H1 (cell line): ENCODE measurements at regions not wholly inside any gene's neighbourhood (a gene's known extent, or its start where the extent isn't known, plus 50 kb on each side); places are given as distances from the start of the nearest gene placed in this dataset.

Experiments used
- CTCF ChIA-PET: fragments of 300-600 bp; sonication (Branson Sonifier 250); formaldehyde crosslinking; loops from one replicate; lab custom pipeline; 2021; ENCODE audit not compliant: partially characterized antibody; lab: Charles Lee
- POLR2A ChIA-PET: fragments of 300-600 bp; sonication (Branson Sonifier 250); formaldehyde crosslinking; loops from one replicate; lab custom pipeline; 2021; ENCODE audit warnings: inconsistent platforms; ENCODE audit not compliant: partially characterized antibody; lab: Charles Lee
- DNase-seq, 2 experiments: peaks; one replicate each; pipeline versions ENCODE4 v3.0.0 to v3.0.0-alpha.2; 2010 to 2022; ENCODE audit warnings: low spot score in 2 of 2, low read depth in 1 of 2, mixed read lengths in 1 of 2
- FAIRE-seq: peaks from 2 replicates; lab custom pipeline; 2011; peaks lifted over from hg19 to GRCh38; lab: Jason Lieb, UNC
- H2AFZ ChIP-seq: 2 replicates; pipeline ENCODE4 v1.8.1; 2012; ENCODE audit warnings: low read length, inconsistent platforms
- H2AK5ac ChIP-seq: 2 replicates; pipeline ENCODE4 v1.6.1; 2013; ENCODE audit warnings: low read depth, low read length
- H2BK120ac ChIP-seq: replicated peaks from 2 replicates; pipeline ENCODE3; 2013; ENCODE audit warnings: low read depth, low read length, inconsistent platforms
- H2BK12ac ChIP-seq: 2 replicates; pipeline ENCODE4 v1.6.1; 2013; ENCODE audit warnings: low read depth, low read length
- H2BK15ac ChIP-seq: 2 replicates; pipeline ENCODE4 v1.6.1; 2013; ENCODE audit warnings: low read length
- H2BK20ac ChIP-seq: 2 replicates; pipeline ENCODE4 v1.6.1; 2013; ENCODE audit warnings: low read length
- H2BK5ac ChIP-seq: 2 replicates; pipeline ENCODE4 v1.6.1; 2013; ENCODE audit warnings: low read depth, low read length
- H3K14ac ChIP-seq: 2 replicates; pipeline ENCODE4 v1.6.1; 2013; ENCODE audit warnings: inconsistent platforms; ENCODE audit not compliant: insufficient read length
- H3K18ac ChIP-seq: 2 replicates; pipeline ENCODE4 v1.6.1; 2013; ENCODE audit warnings: low read length; ENCODE audit errors: extremely low read depth
- H3K23ac ChIP-seq: 2 replicates; pipeline ENCODE4 v1.6.1; 2013; ENCODE audit warnings: inconsistent platforms; ENCODE audit not compliant: insufficient read length
- H3K23me2 ChIP-seq: 2 replicates; pipeline ENCODE4 v1.6.1; 2013; ENCODE audit warnings: low read depth, low read length
- H3K27ac ChIP-seq: 2 replicates; pipeline ENCODE4 v1.6.1; 2011; ENCODE audit warnings: low read depth, low read length, inconsistent platforms
- H3K27me3 ChIP-seq, 4 experiments: replicated peaks in 1 of 4; 1 replicate in 1 of 4; 2 replicates in 3 of 4; pipeline versions ENCODE4 v1.6.1 to v1.8.1; 2011 to 2013; ENCODE audit warnings: low read length in 3 of 4, mild to moderate bottlenecking in 3 of 4, inconsistent platforms in 2 of 4, mixed read lengths in 2 of 4, moderate library complexity in 1 of 4; ENCODE audit not compliant: control insufficient read depth in 3 of 4, insufficient read depth in 3 of 4; ENCODE audit errors: extremely low read depth in 1 of 4
- H3K36me3 ChIP-seq, 4 experiments: 2 replicates each; pipeline versions ENCODE4 v1.6.1 to v1.8.1; 2011 to 2013; ENCODE audit warnings: mild to moderate bottlenecking in 4 of 4, low read length in 3 of 4, moderate library complexity in 2 of 4, control low read depth in 1 of 4, inconsistent platforms in 1 of 4; ENCODE audit not compliant: insufficient read depth in 4 of 4, control insufficient read depth in 2 of 4
- H3K4ac ChIP-seq: replicated peaks from 2 replicates; pipeline ENCODE3; 2013; ENCODE audit warnings: low read length, low read depth, mixed read lengths, inconsistent platforms; ENCODE audit not compliant: insufficient read length
- H3K4me1 ChIP-seq, 4 experiments: replicated peaks in 1 of 4; 1 replicate in 1 of 4; 2 replicates in 3 of 4; pipeline versions ENCODE4 v1.6.1 to v1.8.1; 2011 to 2013; ENCODE audit warnings: low read length in 3 of 4, inconsistent platforms in 2 of 4, mixed read lengths in 1 of 4; ENCODE audit not compliant: insufficient read depth in 4 of 4, control insufficient read depth in 3 of 4
- H3K4me2 ChIP-seq, 2 experiments: 2 replicates each; pipeline versions ENCODE4 v1.6.1 to v1.8.1; 2011 to 2013; ENCODE audit warnings: low read depth in 2 of 2, low read length in 2 of 2, control low read depth in 1 of 2, inconsistent platforms in 1 of 2, mild to moderate bottlenecking in 1 of 2; ENCODE audit not compliant: insufficient read depth in 1 of 2
- H3K4me3 ChIP-seq, 4 experiments: fragments of 200-600, 300-600 bp in 1 of 4; sonication (generic), shearing (Covaris generic), sonication (Bioruptor Twin) in 1 of 4; 2 replicates each; pipeline versions ENCODE4 v1.5.1 to v1.8.1; 2011 to 2016; ENCODE audit warnings: low read length in 4 of 4, low read depth in 3 of 4, control low read depth in 2 of 4, inconsistent platforms in 2 of 4, mild to moderate bottlenecking in 2 of 4, mixed read lengths in 1 of 4, moderate library complexity in 1 of 4; ENCODE audit not compliant: insufficient read depth in 2 of 4; ENCODE audit errors: extremely low read depth in 1 of 4
- H3K56ac ChIP-seq: replicated peaks from 2 replicates; pipeline ENCODE3; 2013; ENCODE audit warnings: low read depth, mild to moderate bottlenecking, mixed read lengths, low read length, inconsistent platforms; ENCODE audit not compliant: insufficient read length
- H3K79me1 ChIP-seq: 2 replicates; pipeline ENCODE4 v1.6.1; 2013; ENCODE audit warnings: low read depth, low read length, control low read depth
- H3K79me2 ChIP-seq, 2 experiments: 2 replicates each; pipeline versions ENCODE4 v1.6.1 to v1.8.1; 2012 to 2013; ENCODE audit warnings: low read length in 2 of 2, mild to moderate bottlenecking in 2 of 2, inconsistent platforms in 1 of 2; ENCODE audit not compliant: insufficient read depth in 2 of 2, control insufficient read depth in 1 of 2
- H3K9ac ChIP-seq, 4 experiments: replicated peaks in 1 of 4; 1 replicate in 1 of 4; 2 replicates in 3 of 4; pipeline versions ENCODE4 v1.6.1 to v1.8.1; 2011 to 2013; ENCODE audit warnings: low read depth in 3 of 4, low read length in 3 of 4, control low read depth in 2 of 4, mild to moderate bottlenecking in 2 of 4, moderate library complexity in 2 of 4, inconsistent platforms in 1 of 4; ENCODE audit errors: extremely low read depth in 1 of 4
- H3K9me3 ChIP-seq, 2 experiments: 2 replicates each; pipeline versions ENCODE4 v1.6.1 to v1.8.1; 2012 to 2013; ENCODE audit warnings: mild to moderate bottlenecking in 2 of 2, moderate library complexity in 2 of 2, control low read depth in 1 of 2, inconsistent platforms in 1 of 2, low read depth in 1 of 2, low read length in 1 of 2, mixed read lengths in 1 of 2; ENCODE audit not compliant: insufficient read depth in 2 of 2
- H4K20me1 ChIP-seq, 2 experiments: replicated peaks in 1 of 2; 2 replicates each; pipeline versions ENCODE3 to v1.8.1; 2011 to 2013; ENCODE audit warnings: inconsistent platforms in 2 of 2, low read length in 2 of 2, mild to moderate bottlenecking in 1 of 2; ENCODE audit not compliant: insufficient read depth in 2 of 2, control insufficient read depth in 1 of 2
- H4K5ac ChIP-seq: 2 replicates; pipeline ENCODE4 v1.6.1; 2013; ENCODE audit warnings: low read length, low read depth, mixed read lengths, inconsistent platforms; ENCODE audit not compliant: insufficient read length
- H4K8ac ChIP-seq: 2 replicates; pipeline ENCODE4 v1.8.0; 2013; ENCODE audit warnings: mild to moderate bottlenecking, moderate library complexity, low read length, inconsistent platforms; ENCODE audit not compliant: insufficient read depth; ENCODE audit errors: extremely low read depth
- H4K91ac ChIP-seq: replicated peaks from 2 replicates; pipeline ENCODE3; 2013; ENCODE audit warnings: low read length, mixed read lengths, inconsistent platforms; ENCODE audit not compliant: insufficient read length
- BCL11A ChIP-seq, 2 experiments: IDR thresholded peaks; one replicate each; pipeline ENCODE4 v1.6.1; 2011; ENCODE audit warnings: low read depth in 2 of 2, low read length in 2 of 2, mild to moderate bottlenecking in 2 of 2
- CBX8 ChIP-seq: fragments of 300-800, 300-1000 bp; sonication (generic); IDR thresholded peaks from 2 replicates; pipeline ENCODE4 v1.7.1; 2016; ENCODE audit warnings: low read depth, low read length, borderline replicate concordance
- CEBPB ChIP-seq: IDR thresholded peaks from 2 replicates; pipeline ENCODE4 v1.6.1; 2012; ENCODE audit warnings: low read depth, low read length
- CHD1 ChIP-seq: IDR thresholded peaks from 2 replicates; pipeline ENCODE4 v1.6.1; 2012; ENCODE audit warnings: low read depth, low read length, improper control_type of control experiment
- E2F6 ChIP-seq: IDR thresholded peaks from 2 replicates; pipeline ENCODE4 v1.6.1; 2012; ENCODE audit warnings: inconsistent platforms
- GABPA ChIP-seq: IDR thresholded peaks from 2 replicates; pipeline ENCODE4 v1.6.1; 2011; ENCODE audit warnings: mild to moderate bottlenecking, low read length, moderate library complexity, borderline replicate concordance; ENCODE audit not compliant: insufficient read depth
- GTF2F1 ChIP-seq: IDR thresholded peaks from 2 replicates; pipeline ENCODE4 v1.6.1; 2012; ENCODE audit warnings: low read depth, low read length, improper control_type of control experiment, borderline replicate concordance
- PHF8 ChIP-seq: fragments of 200-600 bp; sonication (generic); conservative IDR thresholded peaks from 2 replicates; pipeline ENCODE4 v1.7.1; 2012; ENCODE audit warnings: low read depth, mild to moderate bottlenecking, inconsistent platforms, low read length, moderate library complexity
- POLR2AphosphoS5 ChIP-seq: IDR thresholded peaks from 2 replicates; pipeline ENCODE4 v1.6.1; 2011; ENCODE audit warnings: low read depth, low read length
- POU5F1 ChIP-seq: IDR thresholded peaks from 2 replicates; pipeline ENCODE4 v1.6.1; 2011; ENCODE audit warnings: low read depth, mild to moderate bottlenecking, low read length, moderate library complexity
- RXRA ChIP-seq: IDR thresholded peaks from 2 replicates; pipeline ENCODE4 v1.6.1; 2011; ENCODE audit warnings: low read depth, mild to moderate bottlenecking, low read length, moderate library complexity; ENCODE audit not compliant: insufficient read depth
- SIRT6 ChIP-seq: IDR thresholded peaks from one replicate; pipeline ENCODE4 v1.7.1; 2012; ENCODE audit warnings: low read length, inconsistent platforms
- SP2 ChIP-seq: IDR thresholded peaks from 2 replicates; pipeline ENCODE4 v1.6.1; 2012; ENCODE audit warnings: mild to moderate bottlenecking, low read length, inconsistent platforms
- SRF ChIP-seq: IDR thresholded peaks from 2 replicates; pipeline ENCODE4 v1.6.1; 2011; ENCODE audit warnings: mild to moderate bottlenecking, low read depth, low read length, moderate library complexity
- TAF1 ChIP-seq: IDR thresholded peaks from 2 replicates; pipeline ENCODE4 v1.6.1; 2011; ENCODE audit warnings: mild to moderate bottlenecking, low read depth, low read length
- TAF7 ChIP-seq: optimal IDR thresholded peaks from 2 replicates; pipeline ENCODE3; 2011; ENCODE audit warnings: low read depth, mild to moderate bottlenecking, inconsistent platforms, low read length, moderate library complexity, borderline replicate concordance
- WGBS, 2 experiments: shearing (Covaris generic) in 1 of 2; methylation state at CpG; one replicate each; pipeline versions ENCODE4 v1.1.6 to v1.1.7; 2013 to 2015; ENCODE audit warnings: low lambda C conversion rate in 2 of 2, mixed read lengths in 2 of 2, inconsistent platforms in 1 of 2, low coverage in 1 of 2, missing lambda C conversion rate in 1 of 2; ENCODE audit not compliant: insufficient replicate concordance in 2 of 2, insufficient coverage in 1 of 2, insufficient read length in 1 of 2; ENCODE audit errors: extremely low coverage in 1 of 2, missing lambda C conversion rate in 1 of 2; 5-methylcytosine and 5-hydroxymethylcytosine counted together

- Histone ChIP-seq H2BK120ac (no peak overlapping the region), H3K4me3 (no peak overlapping the region), H3K56ac (no peak overlapping the region), H2BK12ac (no peak overlapping the region), H4K8ac (no peak overlapping the region), H3K79me1 (no peaks in the 10 kb centered on the region), H3K4me1 (no peaks in the 10 kb centered on the region), H2BK5ac (no peak overlapping the region), H2BK20ac (no peak overlapping the region), H3K9ac (no peak overlapping the region), H4K91ac (no peak overlapping the region), H3K14ac (no peak overlapping the region), H3K27me3 (no peaks in the 10 kb centered on the region), H4K20me1 (no peaks in the 10 kb centered on the region), H3K9me3 (0 out of 4 replicates have a peak, but pooled peaks cover 0 to 4% of the 10 kb centered on the region in 2 experiments), H3K79me2 (no peaks in the 10 kb centered on the region), H3K4me2 (no peak overlapping the region), H3K18ac (no peak overlapping the region), H4K5ac (no peak overlapping the region), H3K27ac (no peak overlapping the region), H3K23me2 (no peaks in the 10 kb centered on the region), H2AK5ac (no peak overlapping the region), H3K23ac (no peak overlapping the region), H3K4ac (no peak overlapping the region), H2BK15ac (no peak overlapping the region), H2AFZ (no peak overlapping the region), H3K36me3 (no peaks in the 10 kb centered on the region)
- ChIA-PET CTCF (interaction anchor here (1.8 kb wide), 1 partner anchor 9 kb away, joined by 3 read pairs; no protein-coding TSS in a partner anchor), POLR2A (no interaction called here)
- DNase-seq (no peak), FAIRE-seq (no peak)
- WGBS, 2 experiments = 94% methylated on average over 2 of the region's 2 CpGs; no CpG with 5 or more reads in 1 of the 2 experiments
- TF ChIP-seq CBX8 (no peak), SP2 (no peak), CHD1 (no peak), TAF1 (no peak), GABPA (no peak), GTF2F1 (no peak), TAF7 (no peak), SIRT6 (no peak), E2F6 (no peak), SRF (no peak), BCL11A (IDR thresholded peaks at IDR 0.05; ENCODE audit: low read depth in 2 of 2, low read length in 2 of 2) (no peak), PHF8 (no peak), CEBPB (no peak), POLR2AphosphoS5 (no peak), POU5F1 (no peak), RXRA (no peak)
These were observed 121.1 kb upstream of the ST6GALNAC5 start for GRCh38 chr1:76746206-76746605.
